ENCODE measurements at regions not wholly inside any gene's neighbourhood (a gene's known extent, or its start where the extent isn't known, plus 50 kb on each side); places are given as distances from the start of the nearest gene placed in this dataset.

DNA sequence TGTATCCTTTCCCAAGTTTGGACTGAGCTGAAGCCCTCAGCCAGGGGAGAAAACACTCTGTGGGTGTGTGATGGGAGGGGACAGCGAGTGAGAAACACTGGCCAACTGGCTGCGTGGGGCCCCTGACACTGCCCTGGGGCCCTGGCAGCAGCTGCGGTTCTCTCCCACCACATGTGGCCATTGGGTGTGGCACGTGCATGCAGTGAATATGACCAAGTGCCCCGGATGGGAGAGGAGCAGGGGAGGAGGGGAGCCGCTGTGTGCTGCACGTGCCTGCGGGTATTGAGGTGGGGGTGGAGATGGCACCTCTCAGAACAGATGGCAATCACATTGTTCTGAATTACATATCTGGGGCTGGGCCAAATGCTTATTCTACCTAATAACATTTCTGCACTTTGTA, 242.4 kb upstream of the PCSK5 start:
- intact Hi-C loops (cut with micrococcal nuclease), result no loop called here
- ATAC-seq, result no peak
- Histone ChIP-seq H3K36me3 (ENCODE audit: control insufficient read depth in 1 of 2, insufficient read depth in 2 of 2, low read length in 2 of 2) (no peaks in the 10 kb centered on the region), H4K20me1 (ENCODE audit: insufficient read depth) (no peaks in the 10 kb centered on the region), H3K4me2 (ENCODE audit: low read length) (no peak overlapping the region), H3K79me2 (ENCODE audit: insufficient read depth, low read length) (no peaks in the 10 kb centered on the region), H3K9me2 (ENCODE audit: insufficient read depth) (no peaks in the 10 kb centered on the region), H3K27me3 (ENCODE audit: insufficient read depth, low read length) (peaks cover 18% of the 10 kb centered on the region; the same call in 1 of the 2 replicates), H3K4me3 (replicated peaks in 1 of 2; ENCODE audit: low read depth in 1 of 2, low read length in 2 of 2) (no peak overlapping the region), H3K9me3 (ENCODE audit: control insufficient read depth in 1 of 2, insufficient read depth in 1 of 2, low read depth in 1 of 2, low read length in 2 of 2) (no peaks in the 10 kb centered on the region), H3K9ac (ENCODE audit: low read length) (no peak overlapping the region), H2AFZ (ENCODE audit: low read depth, low read length, poor library complexity, severe bottlenecking) (no peak overlapping the region), H3K27ac (ENCODE audit: low read depth, low read length) (no peak overlapping the region), H3K4me1 (ENCODE audit: control insufficient read depth in 1 of 2, insufficient read depth in 2 of 2, low read length in 2 of 2) (no peaks in the 10 kb centered on the region)
- BruUV-seq (replicated peaks), result no TSS peak
- ChIA-PET CTCF (no interaction called here), RAD21 (ENCODE audit: low non-redundant PET in 1 of 2, low total read pairs in 2 of 2, uncharacterized antibody in 2 of 2, unreplicated experiment in 2 of 2) (no interaction called here), POLR2A (no interaction called here)
- DNase-seq (ENCODE audit: low read depth, low spot score), result no peak
- no peak for TF ChIP-seq EGR1 (IDR thresholded peaks at IDR 0.05; ENCODE audit: low read depth)
- no peak for TF ChIP-seq FOSL1 (IDR thresholded peaks at IDR 0.05; ENCODE audit: low read depth)
- TF ChIP-seq, protein P1, sequence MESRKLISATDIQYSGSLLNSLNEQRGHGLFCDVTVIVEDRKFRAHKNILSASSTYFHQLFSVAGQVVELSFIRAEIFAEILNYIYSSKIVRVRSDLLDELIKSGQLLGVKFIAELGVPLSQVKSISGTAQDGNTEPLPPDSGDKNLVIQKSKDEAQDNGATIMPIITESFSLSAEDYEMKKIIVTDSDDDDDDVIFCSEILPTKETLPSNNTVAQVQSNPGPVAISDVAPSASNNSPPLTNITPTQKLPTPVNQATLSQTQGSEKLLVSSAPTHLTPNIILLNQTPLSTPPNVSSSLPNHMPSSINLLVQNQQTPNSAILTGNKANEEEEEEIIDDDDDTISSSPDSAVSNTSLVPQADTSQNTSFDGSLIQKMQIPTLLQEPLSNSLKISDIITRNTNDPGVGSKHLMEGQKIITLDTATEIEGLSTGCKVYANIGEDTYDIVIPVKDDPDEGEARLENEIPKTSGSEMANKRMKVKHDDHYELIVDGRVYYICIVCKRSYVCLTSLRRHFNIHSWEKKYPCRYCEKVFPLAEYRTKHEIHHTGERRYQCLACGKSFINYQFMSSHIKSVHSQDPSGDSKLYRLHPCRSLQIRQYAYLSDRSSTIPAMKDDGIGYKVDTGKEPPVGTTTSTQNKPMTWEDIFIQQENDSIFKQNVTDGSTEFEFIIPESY (IDR thresholded peaks at IDR 0.05; ENCODE audit: extremely low read depth, insufficient replicate concordance, low read length), result no peak
- no peak for TF ChIP-seq TCF7L2 (IDR thresholded peaks at IDR 0.05; ENCODE audit: borderline replicate concordance, extremely low read depth, insufficient read depth, insufficient read length)
- TF ChIP-seq, protein P2, sequence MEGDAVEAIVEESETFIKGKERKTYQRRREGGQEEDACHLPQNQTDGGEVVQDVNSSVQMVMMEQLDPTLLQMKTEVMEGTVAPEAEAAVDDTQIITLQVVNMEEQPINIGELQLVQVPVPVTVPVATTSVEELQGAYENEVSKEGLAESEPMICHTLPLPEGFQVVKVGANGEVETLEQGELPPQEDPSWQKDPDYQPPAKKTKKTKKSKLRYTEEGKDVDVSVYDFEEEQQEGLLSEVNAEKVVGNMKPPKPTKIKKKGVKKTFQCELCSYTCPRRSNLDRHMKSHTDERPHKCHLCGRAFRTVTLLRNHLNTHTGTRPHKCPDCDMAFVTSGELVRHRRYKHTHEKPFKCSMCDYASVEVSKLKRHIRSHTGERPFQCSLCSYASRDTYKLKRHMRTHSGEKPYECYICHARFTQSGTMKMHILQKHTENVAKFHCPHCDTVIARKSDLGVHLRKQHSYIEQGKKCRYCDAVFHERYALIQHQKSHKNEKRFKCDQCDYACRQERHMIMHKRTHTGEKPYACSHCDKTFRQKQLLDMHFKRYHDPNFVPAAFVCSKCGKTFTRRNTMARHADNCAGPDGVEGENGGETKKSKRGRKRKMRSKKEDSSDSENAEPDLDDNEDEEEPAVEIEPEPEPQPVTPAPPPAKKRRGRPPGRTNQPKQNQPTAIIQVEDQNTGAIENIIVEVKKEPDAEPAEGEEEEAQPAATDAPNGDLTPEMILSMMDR (IDR thresholded peaks at IDR 0.05 in 2 of 3, conservative IDR thresholded peaks at IDR 0.05 in 1 of 3; ENCODE audit: borderline replicate concordance in 1 of 3, insufficient read depth in 1 of 3, low read depth in 2 of 3, low read length in 2 of 3), result no peak
- no peak for TF ChIP-seq POLR2AphosphoS5 (IDR thresholded peaks at IDR 0.05; ENCODE audit: low read depth, low read length)
- no peak for TF ChIP-seq ZFX (IDR thresholded peaks at IDR 0.05)
- no peak for TF ChIP-seq CBX3 (IDR thresholded peaks at IDR 0.05; ENCODE audit: low read depth)
- no peak for TF ChIP-seq YY1 (IDR thresholded peaks at IDR 0.05; ENCODE audit: extremely low read depth, insufficient replicate concordance, low read depth, low read length)
- no peak for TF ChIP-seq ZNF274 (IDR thresholded peaks at IDR 0.05; ENCODE audit: low read depth, low read length)
- TF ChIP-seq, protein P3, sequence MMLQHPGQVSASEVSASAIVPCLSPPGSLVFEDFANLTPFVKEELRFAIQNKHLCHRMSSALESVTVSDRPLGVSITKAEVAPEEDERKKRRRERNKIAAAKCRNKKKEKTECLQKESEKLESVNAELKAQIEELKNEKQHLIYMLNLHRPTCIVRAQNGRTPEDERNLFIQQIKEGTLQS (IDR thresholded peaks at IDR 0.05), result no peak
- TF ChIP-seq, protein P4, sequence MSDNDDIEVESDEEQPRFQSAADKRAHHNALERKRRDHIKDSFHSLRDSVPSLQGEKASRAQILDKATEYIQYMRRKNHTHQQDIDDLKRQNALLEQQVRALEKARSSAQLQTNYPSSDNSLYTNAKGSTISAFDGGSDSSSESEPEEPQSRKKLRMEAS (IDR thresholded peaks at IDR 0.05), result no peak
- no peak for TF ChIP-seq ELF1 (IDR thresholded peaks at IDR 0.05; ENCODE audit: borderline replicate concordance, low read depth)
- no peak for TF ChIP-seq EZH2 (IDR thresholded peaks at IDR 0.05)
- no peak for TF ChIP-seq SIN3A (IDR thresholded peaks at IDR 0.05; ENCODE audit: low read depth)
- TF ChIP-seq SP1 (IDR thresholded peaks at IDR 0.05; ENCODE audit: low read depth), result no peak
- TF ChIP-seq CEBPB (IDR thresholded peaks at IDR 0.05; ENCODE audit: low read depth), result no peak
- TF ChIP-seq SRF (IDR thresholded peaks at IDR 0.05; ENCODE audit: low read depth), result no peak
- TF ChIP-seq POLR2A (IDR thresholded peaks at IDR 0.05; ENCODE audit: borderline replicate concordance, extremely low read depth, insufficient read depth, insufficient read length), result no peak
- TF ChIP-seq, protein P5, sequence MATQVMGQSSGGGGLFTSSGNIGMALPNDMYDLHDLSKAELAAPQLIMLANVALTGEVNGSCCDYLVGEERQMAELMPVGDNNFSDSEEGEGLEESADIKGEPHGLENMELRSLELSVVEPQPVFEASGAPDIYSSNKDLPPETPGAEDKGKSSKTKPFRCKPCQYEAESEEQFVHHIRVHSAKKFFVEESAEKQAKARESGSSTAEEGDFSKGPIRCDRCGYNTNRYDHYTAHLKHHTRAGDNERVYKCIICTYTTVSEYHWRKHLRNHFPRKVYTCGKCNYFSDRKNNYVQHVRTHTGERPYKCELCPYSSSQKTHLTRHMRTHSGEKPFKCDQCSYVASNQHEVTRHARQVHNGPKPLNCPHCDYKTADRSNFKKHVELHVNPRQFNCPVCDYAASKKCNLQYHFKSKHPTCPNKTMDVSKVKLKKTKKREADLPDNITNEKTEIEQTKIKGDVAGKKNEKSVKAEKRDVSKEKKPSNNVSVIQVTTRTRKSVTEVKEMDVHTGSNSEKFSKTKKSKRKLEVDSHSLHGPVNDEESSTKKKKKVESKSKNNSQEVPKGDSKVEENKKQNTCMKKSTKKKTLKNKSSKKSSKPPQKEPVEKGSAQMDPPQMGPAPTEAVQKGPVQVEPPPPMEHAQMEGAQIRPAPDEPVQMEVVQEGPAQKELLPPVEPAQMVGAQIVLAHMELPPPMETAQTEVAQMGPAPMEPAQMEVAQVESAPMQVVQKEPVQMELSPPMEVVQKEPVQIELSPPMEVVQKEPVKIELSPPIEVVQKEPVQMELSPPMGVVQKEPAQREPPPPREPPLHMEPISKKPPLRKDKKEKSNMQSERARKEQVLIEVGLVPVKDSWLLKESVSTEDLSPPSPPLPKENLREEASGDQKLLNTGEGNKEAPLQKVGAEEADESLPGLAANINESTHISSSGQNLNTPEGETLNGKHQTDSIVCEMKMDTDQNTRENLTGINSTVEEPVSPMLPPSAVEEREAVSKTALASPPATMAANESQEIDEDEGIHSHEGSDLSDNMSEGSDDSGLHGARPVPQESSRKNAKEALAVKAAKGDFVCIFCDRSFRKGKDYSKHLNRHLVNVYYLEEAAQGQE (IDR thresholded peaks at IDR 0.05; ENCODE audit: low read depth), result no peak
